HEK293T (cell line): ENCODE measurements at regions not wholly inside any gene's neighbourhood (a gene's known extent, or its start where the extent isn't known, plus 50 kb on each side); places are given as distances from the start of the nearest gene placed in this dataset.

ENCODE experiments used
- BHLHE40 ChIP-seq: fragments of 450-650 bp; IDR thresholded peaks from 2 replicates; pipeline ENCODE4 v1.6.1; 2016; ENCODE audit warnings: mild to moderate bottlenecking, moderate library complexity, borderline replicate concordance
- FOXA1 ChIP-seq: fragments of 450-650 bp; IDR thresholded peaks from 2 replicates; pipeline ENCODE4 v1.6.1; 2016; ENCODE audit warnings: mild to moderate bottlenecking
- FOXM1 ChIP-seq: fragments of 450-650 bp; IDR thresholded peaks from 2 replicates; pipeline ENCODE4 v1.6.1; 2017; ENCODE audit warnings: mild to moderate bottlenecking, borderline replicate concordance
- SP1 ChIP-seq: fragments of 450-650 bp; IDR thresholded peaks from 2 replicates; pipeline ENCODE4 v1.6.1; 2017
- TARDBP ChIP-seq: fragments of 450-650 bp; IDR thresholded peaks from 2 replicates; pipeline ENCODE4 v1.6.1; 2016

DNA sequence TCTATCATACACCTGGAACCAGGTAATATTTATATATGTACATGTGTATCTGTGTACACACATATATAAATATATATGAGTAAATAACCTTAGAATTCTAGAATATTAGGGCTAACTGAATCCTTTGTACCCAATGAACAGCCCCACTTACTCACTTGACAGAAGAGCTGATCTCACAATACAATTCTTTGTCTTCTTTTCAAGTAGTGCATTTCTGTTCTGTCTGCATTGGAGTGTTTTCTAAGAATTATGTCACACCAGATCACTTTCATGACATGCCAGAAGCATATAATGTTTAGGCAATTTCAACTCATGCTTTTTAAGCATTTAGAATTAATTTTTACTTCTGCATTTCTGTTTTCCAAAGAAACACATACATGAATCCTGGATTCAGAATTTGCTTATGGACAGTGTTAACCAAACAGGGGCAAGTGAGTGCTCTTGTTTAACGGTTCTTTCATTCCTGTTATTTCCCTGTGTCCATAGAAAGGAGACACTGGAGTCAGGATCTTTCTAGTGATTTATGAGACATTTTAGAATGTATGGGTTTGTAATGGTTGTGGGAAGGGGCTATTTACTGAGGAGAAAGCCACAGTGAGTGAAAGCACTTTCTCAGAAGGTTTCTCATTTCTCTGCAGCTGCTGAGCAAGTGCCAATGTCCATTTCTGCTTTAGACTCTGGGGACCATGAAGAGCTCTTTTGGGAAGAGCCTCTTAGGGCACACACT lies 123.2 kb downstream of the RMI1 start:
- TF ChIP-seq SP1 = no peak
- no peak for TF ChIP-seq TARDBP
- TF ChIP-seq FOXA1 = no peak
- TF ChIP-seq BHLHE40 = no peak
- TF ChIP-seq FOXM1 = no peak
